ENCODE measurements at regions not wholly inside any gene's neighbourhood (a gene's known extent, or its start where the extent isn't known, plus 50 kb on each side); places are given as distances from the start of the nearest gene placed in this dataset.

DNA sequence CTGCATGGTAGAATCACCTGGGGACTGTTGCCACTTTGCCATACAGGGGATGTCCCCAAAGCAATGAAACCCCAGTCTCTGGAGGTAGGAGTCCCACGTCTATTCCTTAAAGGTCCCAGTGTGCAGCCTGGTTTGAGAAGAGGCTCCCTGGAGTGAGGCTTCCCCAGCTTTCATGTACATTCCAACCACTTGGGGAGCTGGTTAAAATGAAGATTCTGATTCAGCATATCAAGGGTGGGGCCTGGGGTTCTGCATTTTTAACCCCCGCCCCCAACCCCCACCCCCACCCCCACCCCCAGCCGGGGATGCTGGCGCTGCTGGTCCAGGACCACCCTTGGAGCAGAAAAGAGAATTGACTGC, 241.2 kb downstream of the FOXL1 start:
- no peak for DNase-seq (ENCODE audit: low spot score, unreplicated experiment)
- H3K36me3 Mint-ChIP-seq (ENCODE audit: insufficient read depth): no peaks in the 10 kb centered on the region
- H3K9me3 Mint-ChIP-seq (ENCODE audit: low read depth): no peaks in the 10 kb centered on the region
- H3K4me3 Mint-ChIP-seq (ENCODE audit: low read depth): no peak overlapping the region
- peak; percentile 47 for TF ChIP-seq CTCF (IDR thresholded peaks at IDR 0.05; ENCODE audit: unreplicated experiment)
- H3K27ac Mint-ChIP-seq: no peak overlapping the region
- peaks cover 91% of the 10 kb centered on the region for H3K27me3 Mint-ChIP-seq
- H3K4me1 Mint-ChIP-seq (ENCODE audit: low read depth): peaks cover 22% of the 10 kb centered on the region

DNA sequence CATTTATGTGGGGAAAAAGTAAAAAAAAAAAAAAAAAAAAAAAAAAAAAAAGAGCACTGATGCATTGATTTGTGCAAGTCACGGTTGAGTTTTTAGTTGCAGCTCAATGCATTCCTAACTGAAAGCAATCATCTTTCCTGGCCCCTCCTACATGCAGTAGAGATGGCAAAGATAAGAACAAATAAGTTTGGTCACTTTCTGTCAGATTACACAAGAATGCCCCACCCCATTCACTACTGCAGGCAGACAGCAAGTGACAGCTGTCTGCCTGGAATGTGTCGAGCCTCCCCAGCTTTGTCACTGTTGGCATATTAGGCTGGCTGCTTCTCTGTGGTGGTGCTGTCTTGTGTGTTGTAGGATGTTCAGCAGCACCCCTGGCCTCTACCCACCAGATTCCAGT, 243.5 kb downstream of the FOXL1 start:
- Mint-ChIP-seq H3K36me3 (ENCODE audit: insufficient read depth) (no peaks in the 10 kb centered on the region), H3K9me3 (ENCODE audit: low read depth) (no peaks in the 10 kb centered on the region), H3K4me3 (ENCODE audit: low read depth) (no peak overlapping the region), H3K27me3 (peaks cover 94% of the 10 kb centered on the region), H3K27ac (no peak overlapping the region), H3K4me1 (ENCODE audit: low read depth) (peaks cover 16% of the 10 kb centered on the region)
- TF ChIP-seq CTCF (IDR thresholded peaks at IDR 0.05; ENCODE audit: unreplicated experiment): no peak
- DNase-seq (ENCODE audit: low spot score, unreplicated experiment): no peak

- H3K4me3 Mint-ChIP-seq (ENCODE audit: low read depth): no peak overlapping the region
- H3K4me1 Mint-ChIP-seq (ENCODE audit: low read depth): peaks cover 17% of the 10 kb centered on the region
- TF ChIP-seq CTCF (IDR thresholded peaks at IDR 0.05; ENCODE audit: unreplicated experiment): no peak
- no peak for DNase-seq (ENCODE audit: low spot score, unreplicated experiment)
- no peak overlapping the region for H3K27ac Mint-ChIP-seq
- H3K9me3 Mint-ChIP-seq (ENCODE audit: low read depth): no peaks in the 10 kb centered on the region
- H3K27me3 Mint-ChIP-seq: peaks cover 94% of the 10 kb centered on the region
- no peaks in the 10 kb centered on the region for H3K36me3 Mint-ChIP-seq (ENCODE audit: insufficient read depth)
Measured at GRCh38 chr16:86823125-86823524, 244.8 kb downstream of the FOXL1 start.

DNA sequence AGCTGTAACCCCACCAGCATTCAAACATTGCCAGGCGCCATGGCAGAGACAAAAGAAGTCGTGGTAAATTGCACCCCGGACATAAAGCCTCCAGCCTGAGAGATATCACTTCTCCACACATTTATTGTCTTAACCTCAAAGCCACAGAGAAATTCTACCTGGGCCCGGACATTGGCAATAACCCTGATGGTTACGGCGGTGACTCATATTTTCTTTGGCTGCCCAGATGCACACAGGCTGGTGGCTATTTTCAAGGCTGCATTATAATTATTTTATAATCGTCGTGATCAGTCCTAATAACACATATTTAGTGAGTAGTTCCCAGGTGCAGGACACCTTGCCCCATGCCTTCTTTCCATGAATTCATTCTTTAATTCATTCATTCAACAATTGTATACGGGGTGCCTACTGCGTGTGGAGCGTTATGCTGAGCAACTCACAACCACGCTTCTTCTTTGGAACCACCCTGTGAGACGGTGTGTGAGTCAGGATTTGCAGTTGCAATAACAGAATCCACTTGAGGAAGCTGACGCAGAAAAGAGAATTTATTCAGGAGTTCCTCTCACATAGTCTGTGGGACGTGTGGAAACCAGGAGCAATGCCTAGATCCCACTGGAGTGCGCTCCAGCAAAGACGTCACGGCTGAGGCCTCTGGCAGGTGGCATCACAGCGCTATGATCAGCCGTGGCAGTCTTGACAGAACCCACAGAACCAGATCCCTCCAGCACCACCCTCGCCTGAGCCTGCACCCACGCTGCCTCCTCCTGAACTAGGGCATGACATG, 245.7 kb downstream of the FOXL1 start:
- H3K27ac Mint-ChIP-seq: no peak overlapping the region
- peaks cover 94% of the 10 kb centered on the region for H3K27me3 Mint-ChIP-seq
- no peaks in the 10 kb centered on the region for H3K9me3 Mint-ChIP-seq (ENCODE audit: low read depth)
- no peaks in the 10 kb centered on the region for H3K36me3 Mint-ChIP-seq (ENCODE audit: insufficient read depth)
- H3K4me3 Mint-ChIP-seq (ENCODE audit: low read depth): no peak overlapping the region
- no peak for TF ChIP-seq CTCF (IDR thresholded peaks at IDR 0.05; ENCODE audit: unreplicated experiment)
- H3K4me1 Mint-ChIP-seq (ENCODE audit: low read depth): peaks cover 10% of the 10 kb centered on the region
- no peak for DNase-seq (ENCODE audit: low spot score, unreplicated experiment)

GRCh38 chr16:86824751-86825296, 246.5 kb downstream of the FOXL1 start:
- Mint-ChIP-seq H3K4me3 (ENCODE audit: low read depth) (no peak overlapping the region), H3K27ac (no peak overlapping the region), H3K9me3 (ENCODE audit: low read depth) (no peaks in the 10 kb centered on the region), H3K27me3 (peaks cover 96% of the 10 kb centered on the region), H3K36me3 (ENCODE audit: insufficient read depth) (no peaks in the 10 kb centered on the region), H3K4me1 (ENCODE audit: low read depth) (peaks cover 7% of the 10 kb centered on the region)
- TF ChIP-seq CTCF (IDR thresholded peaks at IDR 0.05; ENCODE audit: unreplicated experiment): no peak
- no peak for DNase-seq (ENCODE audit: low spot score, unreplicated experiment)
